Activated CD8-positive, alpha-beta memory T cell treated with anti-CD3 and anti-CD28 coated beads for 4 hours (primary cell): ENCODE measurements at regions not wholly inside any gene's neighbourhood (a gene's known extent, or its start where the extent isn't known, plus 50 kb on each side); places are given as distances from the start of the nearest gene placed in this dataset.

Experiments used
- DNase-seq, 2 donors: peaks; one replicate each; pipeline ENCODE4 v3.0.0-alpha.2; 2020; ENCODE audit warnings: low read depth in 2 of 2

- DNase-seq, result no peak
These were observed 70.8 kb upstream of the GNAZ start for GRCh38 chr22:22999523-22999922.

- DNase-seq, result no peak
These were observed 69.5 kb upstream of the GNAZ start for GRCh38 chr22:23000657-23001347.

GRCh38 chr22:23001463-23001862 is 68.9 kb upstream of the GNAZ start:
- DNase-seq, result no peak

- DNase-seq, result no peak
These were observed 67.6 kb upstream of the GNAZ start for GRCh38 chr22:23002612-23003180.

- no peak for DNase-seq
These were observed 62.5 kb upstream of the GNAZ start for GRCh38 chr22:23007823-23008222.

- DNase-seq, result no peak
These were observed 61.4 kb upstream of the GNAZ start for GRCh38 chr22:23008896-23009295.
